ENCODE measurements at regions not wholly inside any gene's neighbourhood (a gene's known extent, or its start where the extent isn't known, plus 50 kb on each side); places are given as distances from the start of the nearest gene placed in this dataset.

- TF ChIP-seq MXI1 (IDR thresholded peaks at IDR 0.05; ENCODE audit: low read depth, low read length), result peak; percentile 27; the same call in 1 of the 2 replicates
- no peak for TF ChIP-seq FOS (IDR thresholded peaks at IDR 0.05; ENCODE audit: borderline replicate concordance, extremely low read depth, insufficient read length)
- no peak for TF ChIP-seq BCLAF1 (IDR thresholded peaks at IDR 0.05)
- TF ChIP-seq ZNF207 (IDR thresholded peaks at IDR 0.05; ENCODE audit: borderline replicate concordance), result no peak
- no peak for TF ChIP-seq POLR2A (IDR thresholded peaks at IDR 0.05; ENCODE audit: low read depth, low read length)
- no peak for TF ChIP-seq MEF2B (IDR thresholded peaks at IDR 0.05; ENCODE audit: partially characterized antibody, poor library complexity, severe bottlenecking)
- no peak for TF ChIP-seq BRCA1 (IDR thresholded peaks at IDR 0.05; ENCODE audit: low read depth, low read length)
Observed at GRCh38 chr11:128291835-128292234, 295.5 kb downstream of the ETS1 start (continued).

GRCh38 chr11:128291007-128291406 lies 296.4 kb downstream of the ETS1 start:
- SMC1A ChIA-PET (ENCODE audit: uncharacterized antibody, unreplicated experiment), result interaction anchor here (0.5 to 11.2 kb wide), 28 partner anchors 10 to 542 kb away, joined by 3 to 200 read pairs (median 6); no protein-coding TSS in a partner anchor
- no peak overlapping the region for H2AFZ ChIP-seq (ENCODE audit: control insufficient read depth, low read depth, low read length)
- H3K36me3 ChIP-seq (ENCODE audit: control insufficient read depth in 2 of 2, insufficient read depth in 2 of 2, low read length in 1 of 2), result no peaks in the 10 kb centered on the region
- no peaks in the 10 kb centered on the region for H3K9me3 ChIP-seq (replicated peaks; ENCODE audit: control insufficient read depth, insufficient read depth, low read length)
- 79% methylated on average over 8 of the region's 8 CpGs for WGBS (ENCODE audit: insufficient coverage, insufficient replicate concordance, low lambda C conversion rate, missing lambda C conversion rate)
- H4K20me1 ChIP-seq (ENCODE audit: control insufficient read depth, insufficient read depth), result no peaks in the 10 kb centered on the region
- RAD21 ChIA-PET (ENCODE audit: unreplicated experiment), result interaction anchor here (0.9 to 7.4 kb wide), 23 partner anchors 10 to 540 kb away, joined by 3 to 144 read pairs (median 9); no protein-coding TSS in a partner anchor
- no TSS peak for BruUV-seq (replicated peaks)
- no peak for DNase-seq (ENCODE audit: low read depth, low spot score)
- intact Hi-C loops (cut with micrococcal nuclease; ENCODE audit: unreplicated experiment) (loop anchor here (5.0 kb wide), 1 partner anchor 321 kb away; no protein-coding TSS in a partner anchor), in situ Hi-C loops (cut with MboI) (loop anchor here (5.0 to 25.0 kb wide), 2 partner anchors 171 to 336 kb away; no protein-coding TSS in a partner anchor)
- CTCF ChIA-PET, result interaction anchor here (0.6 to 10.0 kb wide), 38 partner anchors 10 to 564 kb away, joined by 3 to 195 read pairs (median 5); no protein-coding TSS in a partner anchor
- peaks cover 4% of the 10 kb centered on the region for H3K79me2 ChIP-seq (ENCODE audit: control insufficient read depth, insufficient read depth, low read length)
- FAIRE-seq, result no peak
- peaks cover 25% of the 10 kb centered on the region for H3K4me1 ChIP-seq (ENCODE audit: control insufficient read depth, insufficient read depth, low read length)
- H3K4me2 ChIP-seq (ENCODE audit: control insufficient read depth, insufficient read depth), result peak overlapping the region; percentile 78
- peak overlapping the region; percentile 29; the same call in 1 of the 2 replicates for H3K9ac ChIP-seq (ENCODE audit: control insufficient read depth, insufficient read depth, low read length)
- H3K27ac ChIP-seq (ENCODE audit: control insufficient read depth, insufficient read depth), result no peak overlapping the region; the same call in none of the 2 replicates
- ATAC-seq, result no peak
- no peaks in the 10 kb centered on the region for H3K27me3 ChIP-seq (replicated peaks in 1 of 2; ENCODE audit: control insufficient read depth in 2 of 2, insufficient read depth in 2 of 2, low read length in 1 of 2)
- H3K4me3 ChIP-seq, result peak overlapping the region; percentile 53; the same call in 1 of the 2 replicates
- POLR2A ChIA-PET, result interaction anchor here (1.0 to 1.7 kb wide), 5 partner anchors 26 to 339 kb away, joined by 3 to 4 read pairs (median 4); no protein-coding TSS in a partner anchor
- TF ChIP-seq FOS (IDR thresholded peaks at IDR 0.05; ENCODE audit: borderline replicate concordance, extremely low read depth, insufficient read length), result no peak
- no peak for TF ChIP-seq NKRF (conservative IDR thresholded peaks at IDR 0.05)
- no peak for TF ChIP-seq KDM1A (IDR thresholded peaks at IDR 0.05; ENCODE audit: borderline replicate concordance)
- TF ChIP-seq HDGF (IDR thresholded peaks at IDR 0.05), result no peak
- TF ChIP-seq RFX5 (IDR thresholded peaks at IDR 0.05; ENCODE audit: low read depth, low read length), result no peak
- no peak for TF ChIP-seq E2F4 (IDR thresholded peaks at IDR 0.05; ENCODE audit: low read depth, low read length)
- TF ChIP-seq ZBTB11 (CRISPR knock-in tag; IDR thresholded peaks at IDR 0.05), result no peak

Measured in GM12878 (cell line).